Caco-2 (cell line): ENCODE measurements at regions not wholly inside any gene's neighbourhood (a gene's known extent, or its start where the extent isn't known, plus 50 kb on each side); places are given as distances from the start of the nearest gene placed in this dataset.

Experiments used
- BruUV-seq: library from RNA; stranded (reverse); fragments of 400-500 nt; replicated peaks from 2 replicates; lab custom pipeline; 2021; lab: Mats Ljungman, UMichigan
- CTCF ChIA-PET: fragments of 300-600 bp; sonication (Branson Sonifier 250); formaldehyde crosslinking; loops from one replicate; lab custom pipeline; 2022; ENCODE audit warnings: antibody characterized with exemption; lab: Charles Lee
- POLR2A ChIA-PET: fragments of 300-600 bp; sonication (Branson Sonifier 250); formaldehyde crosslinking; loops from one replicate; lab custom pipeline; 2022; ENCODE audit warnings: antibody characterized with exemption; lab: Charles Lee
- DNase-seq, 2 experiments: peaks; one replicate each; pipeline versions ENCODE4 v3.0.0 to v3.0.0-alpha.2; 2020 to 2022
- H3K27me3 ChIP-seq: replicated peaks from 2 replicates; pipeline ENCODE4 v1.6.0; 2011; ENCODE audit warnings: low read length; ENCODE audit not compliant: control insufficient read depth, insufficient read depth
- H3K36me3 ChIP-seq: 2 replicates; pipeline ENCODE4 v1.5.1; 2011; ENCODE audit warnings: low read length; ENCODE audit not compliant: control insufficient read depth, insufficient read depth
- H3K4me1 ChIP-seq: fragments of 250-450 bp; sonication (Bioruptor Pico); 2 replicates; pipeline ENCODE4 v1.5.1; 2020; ENCODE audit warnings: mild to moderate bottlenecking
- H3K4me3 ChIP-seq: 2 replicates; pipeline ENCODE4 v1.5.1; 2011; ENCODE audit warnings: low read depth, mild to moderate bottlenecking, control low read depth, low read length
- H3K9me3 ChIP-seq: fragments of 250-450 bp; sonication (Bioruptor Pico); 2 replicates; pipeline ENCODE4 v1.5.1; 2020; ENCODE audit warnings: mild to moderate bottlenecking, moderate library complexity
- H3K27ac Mint-ChIP-seq: one replicate; pipeline ENCODE4 v1.8.0; 2022; ENCODE audit warnings: mixed read lengths; ENCODE audit not compliant: unreplicated experiment
- H3K27me3 Mint-ChIP-seq: one replicate; pipeline ENCODE4 v1.8.0; 2022; ENCODE audit warnings: mixed read lengths; ENCODE audit not compliant: insufficient read depth, unreplicated experiment
- H3K36me3 Mint-ChIP-seq: one replicate; pipeline ENCODE4 v1.8.0; 2022; ENCODE audit warnings: mild to moderate bottlenecking, mixed read lengths; ENCODE audit not compliant: insufficient read depth, unreplicated experiment
- H3K4me1 Mint-ChIP-seq: one replicate; pipeline ENCODE4 v1.8.0; 2022; ENCODE audit warnings: low read depth, mixed read lengths; ENCODE audit not compliant: unreplicated experiment
- H3K4me3 Mint-ChIP-seq: one replicate; pipeline ENCODE4 v1.8.0; 2022; ENCODE audit warnings: mild to moderate bottlenecking, moderate library complexity, mixed read lengths; ENCODE audit not compliant: unreplicated experiment
- H3K9me3 Mint-ChIP-seq: one replicate; pipeline ENCODE4 v1.8.0; 2022; ENCODE audit warnings: mixed read lengths; ENCODE audit not compliant: unreplicated experiment
- CTCF ChIP-seq, 2 experiments: fragments of 200-600 bp in 1 of 2; IDR thresholded peaks; 1 replicate in 1 of 2; 2 replicates in 1 of 2; pipeline versions ENCODE4 v1.5.1 to v1.8.0; 2011 to 2022; ENCODE audit warnings: antibody characterized with exemption in 1 of 2, control low read depth in 1 of 2, inconsistent platforms in 1 of 2, low read depth in 1 of 2, low read length in 1 of 2, mild to moderate bottlenecking in 1 of 2, moderate library complexity in 1 of 2; ENCODE audit not compliant: insufficient read depth in 1 of 2, severe bottlenecking in 1 of 2, unreplicated experiment in 1 of 2
- intact Hi-C: fragments of 100-400 bp; cut with micrococcal nuclease; formaldehyde crosslinking; loops from one replicate; pipeline ENCODE4 v1.10.0; 2022; ENCODE audit not compliant: unreplicated experiment

DNA sequence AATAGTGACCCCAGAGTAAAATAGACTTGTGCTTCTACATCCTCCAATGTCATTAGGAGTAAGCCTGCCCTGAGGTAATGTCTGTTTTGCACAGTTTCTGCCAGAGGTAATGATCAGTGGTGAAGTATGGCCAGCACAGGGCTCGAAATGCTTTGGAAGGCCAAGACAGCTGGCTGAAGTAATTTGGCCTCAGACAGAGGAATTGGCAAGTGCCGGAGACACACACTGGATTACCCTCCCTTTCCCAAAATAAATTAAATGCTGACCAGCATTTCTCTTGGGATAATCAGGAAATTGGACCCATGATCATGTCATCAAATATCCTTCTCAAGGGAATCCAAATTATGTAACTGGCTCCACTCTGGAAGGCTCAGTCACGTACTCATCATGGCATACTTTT is 379.0 kb upstream of the CHST9 start:
- Mint-ChIP-seq H3K4me1 (no peaks in the 10 kb centered on the region), H3K27ac (no peak overlapping the region), H3K4me3 (no peak overlapping the region), H3K27me3 (peaks cover 3% of the 10 kb centered on the region), H3K9me3 (peaks cover 8% of the 10 kb centered on the region), H3K36me3 (no peaks in the 10 kb centered on the region)
- no TSS peak for BruUV-seq
- no peak for TF ChIP-seq CTCF (IDR thresholded peaks at IDR 0.05; ENCODE audit: insufficient read depth in 1 of 2, low read depth in 1 of 2, low read length in 1 of 2, severe bottlenecking in 1 of 2, unreplicated experiment in 1 of 2)
- no peak overlapping the region for H3K4me3 ChIP-seq
- POLR2A ChIA-PET, result no interaction called here
- H3K27me3 ChIP-seq, result no peaks in the 10 kb centered on the region
- intact Hi-C loops, result no loop called here
- CTCF ChIA-PET, result no interaction called here
- H3K9me3 ChIP-seq, result no peaks in the 10 kb centered on the region
- no peak for DNase-seq
- no peaks in the 10 kb centered on the region for H3K36me3 ChIP-seq
- H3K4me1 ChIP-seq, result no peaks in the 10 kb centered on the region

DNA sequence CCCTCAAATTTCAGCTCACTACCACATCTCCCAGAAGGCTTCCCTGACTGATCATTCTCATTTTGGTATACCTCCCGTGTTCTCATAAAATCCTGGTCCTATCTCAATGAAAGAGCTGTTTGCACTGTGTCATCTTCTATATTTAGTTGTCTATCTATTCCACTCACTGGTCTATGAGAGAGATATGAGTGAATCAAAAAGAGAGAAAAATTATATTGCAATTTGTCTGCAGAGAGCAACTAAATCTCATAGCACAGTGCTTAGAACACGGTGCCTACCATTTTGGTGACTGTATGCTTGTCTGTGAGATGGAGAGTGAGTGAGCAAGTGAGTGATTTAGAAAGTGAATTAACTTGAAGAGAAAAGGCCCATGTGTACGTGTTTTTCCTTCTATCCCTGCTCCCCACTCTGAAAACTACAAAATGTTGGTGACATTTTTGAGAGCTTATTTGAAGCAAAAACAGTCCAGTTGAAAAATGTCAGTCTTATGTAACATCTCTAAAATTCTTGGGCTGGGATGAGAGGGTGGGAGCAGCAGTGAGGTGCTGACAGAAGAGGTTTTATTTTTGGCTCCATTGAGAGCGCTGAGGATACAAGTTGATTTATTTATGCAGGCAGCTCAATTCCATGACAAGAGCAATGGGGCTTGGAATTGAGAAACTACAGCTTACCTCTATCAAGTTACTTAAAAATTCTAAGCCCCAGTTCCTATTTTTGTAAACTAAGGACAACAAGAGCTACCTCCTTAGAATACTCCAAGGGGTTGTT is 373.5 kb upstream of the CHST9 start:
- Histone ChIP-seq H3K27me3 (no peaks in the 10 kb centered on the region), H3K4me3 (no peak overlapping the region), H3K4me1 (no peaks in the 10 kb centered on the region), H3K36me3 (no peaks in the 10 kb centered on the region), H3K9me3 (no peaks in the 10 kb centered on the region)
- Mint-ChIP-seq H3K9me3 (peaks cover 8% of the 10 kb centered on the region), H3K4me1 (no peaks in the 10 kb centered on the region), H3K4me3 (no peak overlapping the region), H3K27me3 (peaks cover 2% of the 10 kb centered on the region), H3K27ac (no peak overlapping the region), H3K36me3 (no peaks in the 10 kb centered on the region)
- CTCF ChIA-PET, result no interaction called here
- no peak for DNase-seq
- POLR2A ChIA-PET, result no interaction called here
- intact Hi-C loops, result no loop called here
- BruUV-seq, result no TSS peak
- no peak for TF ChIP-seq CTCF (IDR thresholded peaks at IDR 0.05; ENCODE audit: insufficient read depth in 1 of 2, low read depth in 1 of 2, low read length in 1 of 2, severe bottlenecking in 1 of 2, unreplicated experiment in 1 of 2)

- no peak overlapping the region for H3K4me3 ChIP-seq
- TF ChIP-seq CTCF (IDR thresholded peaks at IDR 0.05; ENCODE audit: insufficient read depth in 1 of 2, low read depth in 1 of 2, low read length in 1 of 2, severe bottlenecking in 1 of 2, unreplicated experiment in 1 of 2), result no peak
- no peaks in the 10 kb centered on the region for H3K36me3 Mint-ChIP-seq
- ChIA-PET CTCF (no interaction called here), POLR2A (no interaction called here)
- no peak overlapping the region for H3K27ac Mint-ChIP-seq
- no peaks in the 10 kb centered on the region for H3K9me3 Mint-ChIP-seq
- no peaks in the 10 kb centered on the region for H3K36me3 ChIP-seq
- H3K4me1 ChIP-seq, result no peaks in the 10 kb centered on the region
- DNase-seq, result no peak
- no peak overlapping the region for H3K4me3 Mint-ChIP-seq
- no TSS peak for BruUV-seq
- H3K27me3 Mint-ChIP-seq, result peaks cover 2% of the 10 kb centered on the region
- H3K4me1 Mint-ChIP-seq, result no peaks in the 10 kb centered on the region
- H3K9me3 ChIP-seq, result no peaks in the 10 kb centered on the region
- intact Hi-C loops, result no loop called here
- H3K27me3 ChIP-seq, result no peaks in the 10 kb centered on the region
These were observed 371.6 kb upstream of the CHST9 start for GRCh38 chr18:27556741-27557140.
